ENCODE measurements at regions not wholly inside any gene's neighbourhood (a gene's known extent, or its start where the extent isn't known, plus 50 kb on each side); places are given as distances from the start of the nearest gene placed in this dataset.
"Not testable (repeated sequence)": the region's sequence is repeated elsewhere in the genome, so short reads cannot be mapped to it uniquely, and the experiment has no call there.

DNA sequence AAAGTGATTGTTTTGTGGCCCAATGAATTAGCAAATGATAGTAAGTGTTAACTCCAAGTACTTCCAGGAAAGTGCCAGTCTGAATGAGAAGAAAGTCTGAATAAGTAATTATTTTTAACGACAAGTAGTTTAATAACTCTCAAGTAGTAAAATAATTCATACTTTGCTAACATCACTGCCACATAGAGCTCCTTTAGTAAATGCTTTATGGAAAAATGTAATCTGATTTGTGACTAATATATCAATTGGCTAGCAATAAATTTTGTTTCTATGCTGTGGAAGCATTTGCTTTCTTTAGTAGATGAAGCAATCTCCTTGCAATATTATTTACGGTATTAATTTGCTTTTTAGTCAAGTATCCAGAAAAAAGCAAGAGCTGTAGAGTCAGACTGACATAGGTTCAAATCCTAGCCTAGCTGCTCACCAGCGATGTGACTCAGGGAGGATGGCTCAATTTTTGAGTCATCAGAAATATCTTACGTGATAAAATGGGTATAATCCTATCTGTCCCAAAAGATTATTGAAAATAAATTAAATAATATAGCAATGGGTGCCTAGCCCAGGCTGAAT is 329.3 kb downstream of the FGFR2 start:
- no peak for DNase-seq (ENCODE audit: low spot score)

DNA sequence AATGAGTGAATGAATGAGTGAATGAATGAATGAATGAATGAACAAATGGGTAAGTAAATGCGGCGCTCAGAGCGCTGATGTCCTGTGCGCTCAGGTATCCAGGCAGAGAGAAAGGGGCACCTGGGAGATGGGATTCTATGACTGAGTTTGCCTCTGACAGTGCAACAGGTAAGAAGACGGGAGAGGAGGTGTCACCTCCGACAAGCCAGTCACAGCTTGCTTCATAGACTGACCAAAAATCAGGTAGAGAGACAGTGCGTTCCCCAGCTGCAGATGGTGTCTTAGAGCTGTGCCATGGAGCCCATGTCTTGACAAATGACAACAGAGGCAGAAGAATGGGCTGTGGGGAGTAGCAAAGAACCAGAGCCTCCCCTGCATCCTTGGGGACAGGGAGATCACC is 327.3 kb downstream of the FGFR2 start:
- no peak for DNase-seq (ENCODE audit: low spot score)

DNA sequence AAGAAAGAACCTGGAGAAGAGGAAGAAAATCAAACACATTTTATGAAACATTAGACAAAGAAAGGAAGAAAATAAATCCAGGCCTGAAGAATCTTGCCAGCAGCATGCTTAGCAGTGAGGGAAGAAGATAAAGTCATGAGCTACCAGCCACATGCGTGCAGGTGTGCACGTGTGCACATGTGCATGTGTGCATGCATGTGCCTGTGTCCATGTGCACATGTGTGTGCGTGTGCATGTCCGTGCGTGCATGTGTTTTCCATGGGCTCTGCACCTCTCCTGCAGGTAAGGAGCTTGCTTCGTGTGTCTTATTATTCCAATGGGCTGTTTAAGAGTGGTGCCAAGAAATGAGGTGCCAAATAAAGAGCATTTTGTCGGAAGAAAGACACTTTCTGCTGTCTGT is 322.2 kb downstream of the FGFR2 start:
- no peak for DNase-seq (ENCODE audit: low spot score)

DNA sequence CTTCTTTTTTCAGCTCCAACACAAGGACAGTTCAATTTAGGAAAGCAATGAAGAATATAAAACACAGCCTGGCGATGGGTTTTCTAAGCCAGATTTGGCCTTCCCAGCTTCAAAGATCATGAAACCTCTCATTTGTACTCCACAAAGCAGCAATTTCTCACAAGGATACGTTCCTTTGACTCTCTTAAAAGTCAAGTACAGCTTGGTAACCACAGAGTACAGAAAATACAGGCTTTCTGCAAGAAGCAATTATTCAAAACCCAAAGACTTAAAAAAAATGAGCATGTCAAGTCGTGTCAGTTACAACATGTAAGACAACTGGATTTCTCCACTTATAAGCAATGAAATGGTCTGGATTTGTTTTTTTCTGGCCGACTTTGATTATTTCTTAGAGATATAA is 321.4 kb downstream of the FGFR2 start:
- DNase-seq (ENCODE audit: low spot score) = no peak

DNA sequence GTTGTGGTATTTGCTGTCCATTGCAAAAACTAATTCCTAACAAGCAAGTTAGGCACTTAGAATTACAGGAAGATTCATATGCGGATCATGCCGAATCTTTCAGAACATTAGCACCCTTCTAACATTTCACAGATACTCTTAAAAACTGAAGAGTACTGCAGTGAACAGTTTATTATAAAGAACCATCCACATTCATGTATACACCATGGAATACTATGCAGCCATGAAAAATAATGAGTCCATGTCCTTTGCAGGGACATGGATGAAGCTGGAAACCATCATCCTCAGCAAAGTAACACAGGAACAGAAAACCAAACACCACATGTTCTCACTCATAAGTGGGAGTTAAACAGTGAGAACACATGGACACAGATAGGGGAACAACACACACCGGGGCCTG is 319.9 kb downstream of the FGFR2 start:
- DNase-seq (ENCODE audit: low spot score) = not testable (repeated sequence)

DNA sequence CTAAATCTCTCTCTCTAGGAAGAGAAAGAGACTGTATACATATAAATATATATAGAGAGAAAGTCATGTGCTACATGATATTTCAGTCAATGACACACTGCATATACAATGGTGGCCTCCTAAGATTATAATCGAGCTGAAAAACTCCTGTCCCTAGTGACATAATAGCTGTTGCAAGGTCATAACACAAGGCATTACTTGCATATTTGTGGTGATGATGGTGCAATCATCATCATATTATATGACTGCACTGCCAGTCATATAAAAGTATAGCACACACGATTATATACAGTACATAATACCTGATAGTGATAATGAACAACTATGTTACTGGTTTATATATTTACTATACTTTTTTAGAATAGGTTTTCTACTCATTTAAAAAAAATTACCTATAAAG is 316.7 kb downstream of the FGFR2 start:
- no peak for DNase-seq (ENCODE audit: low spot score)

DNA sequence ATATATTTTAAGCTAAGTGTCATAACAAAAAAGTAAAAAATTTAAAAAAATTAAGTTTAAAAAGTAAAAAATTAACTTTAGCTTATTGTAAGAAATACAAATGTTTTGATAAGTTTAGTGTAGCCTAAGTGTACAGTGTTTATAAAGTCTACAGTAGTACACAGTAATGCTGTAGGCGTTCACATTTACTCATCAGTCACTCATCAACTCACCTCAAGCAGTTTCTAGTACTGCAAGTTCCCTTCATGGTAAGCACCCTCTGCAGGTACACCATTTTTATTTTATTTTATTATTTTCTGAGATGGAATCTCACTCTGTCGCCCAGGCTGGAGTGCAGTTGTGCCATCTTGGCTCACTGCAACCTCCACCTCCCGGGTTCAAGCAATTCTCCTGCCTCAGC is 316.0 kb downstream of the FGFR2 start:
- no peak for DNase-seq (ENCODE audit: low spot score)

DNA sequence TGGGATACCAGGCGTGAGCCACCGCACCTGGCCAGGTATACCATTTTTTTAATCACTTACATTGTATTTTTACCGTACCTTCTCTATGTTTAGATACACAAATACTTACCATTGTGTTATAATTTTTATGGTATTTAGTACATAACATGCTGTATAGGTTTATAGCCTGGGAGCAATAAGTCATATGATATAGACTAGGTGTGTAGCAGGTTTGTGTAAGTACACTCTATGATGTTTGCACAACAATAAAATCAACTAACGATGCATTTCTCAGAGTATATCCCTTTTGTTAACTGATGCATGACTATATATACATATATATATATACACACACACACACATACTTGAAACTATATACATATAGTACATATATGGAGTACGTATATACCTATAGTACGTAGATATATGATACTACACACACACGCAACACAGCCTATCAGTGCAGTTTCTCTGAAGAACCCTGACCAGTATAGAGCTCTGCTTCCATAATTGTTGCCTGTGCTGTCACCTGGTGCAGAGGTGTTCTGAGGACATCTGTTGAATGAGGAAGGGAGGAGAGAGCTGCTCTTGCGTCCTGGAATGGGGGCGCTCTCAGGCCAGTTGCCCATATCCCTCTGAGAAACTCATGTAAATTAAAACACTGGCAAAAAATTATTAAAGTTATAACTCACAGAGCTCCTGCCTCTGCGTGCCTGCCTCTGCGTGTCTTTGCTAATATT is 315.3 kb downstream of the FGFR2 start:
- no peak for DNase-seq (ENCODE audit: low spot score)

DNA sequence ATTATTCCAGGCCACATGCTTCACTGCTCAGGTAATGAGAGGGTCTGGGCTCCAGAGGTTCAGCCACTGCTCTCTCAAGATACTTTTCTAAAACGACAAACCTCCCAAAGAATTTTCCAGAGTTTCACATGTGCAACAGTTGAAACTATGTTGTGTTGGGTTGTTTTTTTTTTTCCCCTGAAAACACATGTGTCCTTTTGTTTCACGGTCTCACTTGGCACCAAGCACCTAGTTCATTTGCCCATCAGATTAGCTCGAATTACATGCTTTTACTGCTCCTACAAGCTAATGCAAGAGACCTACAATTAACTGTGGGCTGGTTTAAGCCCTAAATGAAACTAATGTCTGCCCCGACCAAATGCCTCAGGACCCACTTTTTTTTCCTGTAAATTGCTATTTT is 313.3 kb downstream of the FGFR2 start:
- DNase-seq (ENCODE audit: low spot score) = peak; percentile 57

DNA sequence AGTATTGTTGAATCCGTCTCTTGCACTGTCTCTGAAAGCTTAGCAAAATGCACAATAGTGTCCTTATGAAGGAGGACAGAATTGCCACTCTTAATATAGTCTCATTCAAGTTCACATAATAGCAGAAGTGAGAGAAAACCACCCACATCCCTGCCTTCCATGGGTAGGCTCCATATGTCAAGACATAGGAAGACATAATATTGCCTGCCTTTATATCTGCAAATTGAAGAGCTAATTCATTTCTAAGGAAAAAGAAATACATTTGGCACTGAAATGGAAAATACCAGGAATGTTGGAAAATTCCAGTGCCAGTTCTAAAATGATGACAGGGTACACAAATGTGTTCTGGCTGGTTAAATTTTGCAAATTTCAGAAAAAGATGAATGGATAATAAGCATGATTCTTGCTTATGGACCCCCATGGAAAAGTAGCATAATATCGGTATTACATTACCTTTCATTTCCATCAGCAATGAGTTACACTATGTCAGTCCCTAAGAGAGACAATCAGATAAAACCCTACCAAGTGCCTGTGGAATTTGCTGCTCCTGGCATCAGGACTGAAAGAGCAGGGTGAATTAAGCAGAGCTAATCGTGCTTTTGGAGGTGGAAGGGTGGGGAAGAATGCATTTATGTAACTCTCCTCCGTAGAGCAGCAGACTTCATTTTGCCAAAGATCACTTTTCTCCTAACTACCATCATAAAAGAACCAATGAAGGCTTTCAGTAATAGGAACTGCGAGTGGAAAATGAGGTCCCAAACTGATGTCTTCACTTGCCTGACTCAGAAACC is 312.6 kb downstream of the FGFR2 start:
- no peak for DNase-seq (ENCODE audit: low spot score)

DNA sequence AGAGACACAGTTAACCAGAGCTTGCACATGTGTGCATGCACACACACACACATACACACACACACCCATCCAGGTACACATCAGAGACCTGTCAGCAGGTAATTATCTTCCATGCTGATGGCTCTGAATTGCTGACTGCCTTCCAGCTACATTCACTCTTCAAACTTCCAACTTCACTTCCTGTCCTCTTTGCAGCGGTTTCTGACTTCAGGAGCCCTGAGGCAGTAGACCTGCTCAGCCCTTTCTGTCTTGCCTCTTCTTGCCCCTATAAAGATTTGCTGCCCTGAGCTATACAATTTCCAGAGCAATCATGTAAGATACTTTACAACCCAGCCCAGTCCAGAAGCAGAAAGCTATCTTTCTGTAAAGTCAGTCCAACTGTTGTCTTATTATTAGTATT is 310.2 kb downstream of the FGFR2 start:
- no peak for DNase-seq (ENCODE audit: low spot score)

DNA sequence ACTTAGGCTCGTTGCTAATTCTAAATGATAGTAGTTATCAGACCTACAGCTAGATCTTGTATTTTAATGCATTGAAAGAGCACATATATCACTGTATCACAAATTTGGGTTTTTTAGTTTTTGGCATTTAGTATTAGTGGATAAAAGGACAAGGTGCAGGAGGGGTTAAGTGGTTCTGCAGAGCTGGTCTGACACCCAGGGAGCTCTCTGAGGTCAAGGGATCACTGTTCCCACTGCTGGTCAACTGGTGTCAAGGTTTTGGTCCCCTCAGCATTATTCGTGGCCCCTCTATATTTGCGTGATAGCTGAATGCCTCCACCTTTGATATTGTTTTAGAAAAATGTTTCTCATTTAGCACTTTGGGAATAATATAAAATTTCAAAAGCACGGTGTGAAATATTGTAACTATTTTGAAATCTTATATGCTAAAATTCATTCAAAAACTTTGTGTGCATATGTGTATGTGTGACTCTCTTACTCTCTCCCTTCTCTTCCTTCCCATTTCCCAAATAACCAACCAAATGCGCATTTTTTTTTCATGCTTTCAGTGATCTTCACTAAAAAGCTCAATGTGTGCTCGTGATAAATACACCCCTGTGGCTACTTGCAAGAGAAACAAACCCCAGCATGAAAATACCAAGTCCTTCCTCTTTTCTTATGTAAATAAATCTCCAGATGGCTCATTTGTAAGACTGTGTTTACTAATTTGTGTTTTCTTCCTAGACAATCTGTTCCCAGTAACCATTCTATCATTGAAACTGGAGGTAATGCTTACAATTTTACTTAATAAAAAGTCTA is 309.2 kb downstream of the FGFR2 start:
- no peak for DNase-seq (ENCODE audit: low spot score)

DNA sequence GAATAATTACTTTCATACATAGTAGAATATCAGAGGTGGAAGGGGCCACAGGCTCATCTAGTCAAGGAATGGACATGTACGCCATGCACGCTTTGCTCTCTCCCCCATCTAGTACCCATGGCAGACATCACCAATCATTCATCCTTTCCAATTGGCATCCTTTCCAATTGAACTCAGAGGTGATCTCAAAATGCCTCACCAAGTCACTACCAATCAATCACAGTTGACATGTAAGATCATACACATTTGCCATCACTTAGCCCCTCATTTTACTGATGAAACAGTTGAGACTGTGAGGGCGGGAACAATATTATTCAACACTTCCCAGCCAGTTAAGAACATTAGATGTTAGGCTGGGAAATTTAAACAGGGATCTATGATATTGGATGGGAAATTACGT is 308.4 kb downstream of the FGFR2 start:
- DNase-seq (ENCODE audit: low spot score) = no peak

DNA sequence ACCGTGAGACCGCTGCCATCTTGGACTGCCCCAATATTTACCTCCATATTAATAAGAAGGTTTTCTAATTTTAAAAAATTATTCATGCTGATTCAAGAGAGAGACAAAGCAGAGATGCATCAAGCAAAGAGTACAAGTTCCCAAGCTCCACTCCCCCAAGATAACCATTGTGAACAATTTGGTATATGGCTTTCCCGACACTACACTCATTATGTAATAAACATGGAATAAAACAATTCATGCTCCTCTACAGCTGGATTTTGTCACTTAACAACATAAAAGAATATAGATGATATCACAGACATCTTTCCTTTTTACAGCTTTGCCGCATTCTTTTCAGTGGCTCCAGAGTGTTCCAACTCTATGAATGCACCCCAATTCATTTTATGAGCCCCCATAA is 307.6 kb downstream of the FGFR2 start:
- DNase-seq (ENCODE audit: low spot score) = no peak

DNA sequence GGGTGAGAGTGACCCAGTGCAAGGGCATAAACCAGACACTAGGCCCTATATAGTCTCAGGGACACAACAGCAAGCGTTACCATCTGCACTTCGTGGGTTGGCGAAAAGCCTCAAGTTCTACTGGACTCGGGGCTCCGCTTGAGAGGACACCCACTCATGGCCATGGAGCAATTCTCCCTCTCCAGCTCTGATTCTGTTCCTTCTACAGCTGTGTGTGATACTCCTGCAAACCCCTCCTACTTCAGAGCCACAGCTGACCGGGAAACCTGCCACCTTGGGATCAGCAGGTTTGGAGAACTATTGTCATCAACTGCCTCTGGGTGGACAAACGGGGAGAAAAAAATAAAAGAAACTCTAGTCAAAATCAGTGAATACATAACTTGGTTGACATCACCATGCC is 306.9 kb downstream of the FGFR2 start:
- DNase-seq (ENCODE audit: low spot score) = no peak

DNA sequence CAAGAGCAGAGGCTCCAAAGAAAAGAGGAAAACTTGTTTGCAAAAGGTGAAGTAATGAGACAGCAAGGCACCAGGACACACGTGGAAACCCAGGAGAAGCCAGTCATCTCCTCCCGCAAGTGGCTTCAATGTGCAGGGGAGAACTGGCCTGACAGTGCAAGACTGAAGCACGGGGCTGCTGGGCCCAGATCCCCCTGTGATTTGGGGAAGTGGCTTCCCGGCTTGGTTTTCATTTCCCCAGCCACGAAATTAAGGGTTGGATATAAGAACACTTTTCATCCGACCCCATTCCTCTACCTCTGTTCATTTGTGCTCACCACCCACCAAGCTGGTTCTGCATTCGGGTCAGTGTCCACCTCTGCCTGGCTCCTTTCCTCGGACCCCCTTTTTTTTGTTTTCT is 306.4 kb downstream of the FGFR2 start:
- DNase-seq (ENCODE audit: low spot score) = no peak

DNA sequence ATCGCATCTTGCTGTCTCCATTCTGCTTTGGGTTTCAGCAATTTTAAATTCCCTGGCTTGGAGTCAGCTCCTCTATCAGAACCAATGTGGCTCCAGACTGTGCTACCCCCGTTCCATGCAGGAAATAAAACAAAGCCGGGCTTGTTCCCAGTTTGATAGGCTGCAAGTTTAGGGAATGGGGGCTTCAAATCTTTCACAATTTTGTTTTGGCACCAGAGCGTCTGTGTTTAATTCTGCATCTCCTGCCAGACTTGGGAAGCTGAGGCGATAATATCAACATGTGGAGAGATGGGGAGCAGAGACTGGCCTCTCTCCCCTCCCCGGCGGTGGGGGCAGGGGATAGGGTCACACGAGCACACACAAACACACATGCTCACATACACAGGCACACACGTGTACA is 305.9 kb downstream of the FGFR2 start:
- DNase-seq (ENCODE audit: low spot score) = no peak

DNA sequence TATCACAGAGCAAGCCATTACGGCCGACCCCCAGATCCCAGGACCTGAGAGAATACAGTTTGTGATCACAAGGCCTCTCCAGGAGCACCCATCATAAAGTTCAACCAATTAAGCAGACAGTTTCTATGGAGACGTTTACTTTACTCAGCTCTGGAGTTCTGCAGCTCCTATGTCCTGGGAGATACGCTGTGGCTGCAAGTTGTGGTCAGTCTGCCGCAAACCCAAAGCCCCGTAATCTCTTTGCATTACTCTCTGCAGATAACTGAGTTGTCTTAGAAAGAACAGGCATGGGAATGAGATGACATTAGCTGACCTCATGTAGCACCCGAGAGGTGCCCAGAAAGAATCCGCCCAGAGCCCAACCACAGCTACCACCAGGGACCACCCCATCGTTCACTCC is 305.1 kb downstream of the FGFR2 start:
- DNase-seq (ENCODE audit: low spot score) = no peak

DNA sequence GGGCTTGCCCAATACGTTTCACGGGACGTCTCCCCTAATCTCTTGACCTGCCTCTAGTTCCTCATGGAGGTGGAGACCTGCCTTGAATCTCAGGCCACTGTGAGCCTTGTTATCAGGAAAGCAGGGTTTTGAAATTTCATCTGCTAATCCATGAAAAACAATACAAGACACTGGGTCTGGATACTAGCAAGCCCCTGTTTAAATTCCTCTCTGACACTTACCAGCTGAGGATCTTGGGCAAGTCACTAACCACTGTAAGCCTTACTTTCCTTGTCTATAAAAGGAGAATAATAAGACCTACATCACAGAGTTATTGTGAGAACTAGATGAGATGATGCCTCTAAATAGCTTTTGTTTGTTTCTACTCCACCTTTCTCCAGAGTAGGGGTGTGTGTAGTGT is 303.6 kb downstream of the FGFR2 start:
- no peak for DNase-seq (ENCODE audit: low spot score)

DNA sequence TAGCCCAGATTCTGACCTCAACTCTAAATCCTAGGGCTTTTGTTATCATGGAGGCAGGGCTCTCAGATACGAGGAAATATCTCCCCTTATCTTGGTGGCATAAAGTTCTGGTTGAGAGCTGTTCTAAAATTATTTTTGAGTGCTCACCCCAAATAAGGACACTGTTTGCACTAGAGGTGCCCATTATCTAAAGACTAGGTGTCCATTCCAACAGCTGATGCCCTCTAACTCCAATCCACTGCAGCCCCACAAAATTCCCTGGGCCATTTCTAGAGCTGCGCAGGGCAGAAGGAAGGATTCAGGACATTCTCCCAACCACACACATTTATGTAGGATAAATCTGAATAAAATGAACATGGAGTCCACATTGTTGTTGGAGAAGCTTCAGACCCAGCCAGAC is 301.9 kb downstream of the FGFR2 start:
- DNase-seq (ENCODE audit: low spot score) = no peak

DNA sequence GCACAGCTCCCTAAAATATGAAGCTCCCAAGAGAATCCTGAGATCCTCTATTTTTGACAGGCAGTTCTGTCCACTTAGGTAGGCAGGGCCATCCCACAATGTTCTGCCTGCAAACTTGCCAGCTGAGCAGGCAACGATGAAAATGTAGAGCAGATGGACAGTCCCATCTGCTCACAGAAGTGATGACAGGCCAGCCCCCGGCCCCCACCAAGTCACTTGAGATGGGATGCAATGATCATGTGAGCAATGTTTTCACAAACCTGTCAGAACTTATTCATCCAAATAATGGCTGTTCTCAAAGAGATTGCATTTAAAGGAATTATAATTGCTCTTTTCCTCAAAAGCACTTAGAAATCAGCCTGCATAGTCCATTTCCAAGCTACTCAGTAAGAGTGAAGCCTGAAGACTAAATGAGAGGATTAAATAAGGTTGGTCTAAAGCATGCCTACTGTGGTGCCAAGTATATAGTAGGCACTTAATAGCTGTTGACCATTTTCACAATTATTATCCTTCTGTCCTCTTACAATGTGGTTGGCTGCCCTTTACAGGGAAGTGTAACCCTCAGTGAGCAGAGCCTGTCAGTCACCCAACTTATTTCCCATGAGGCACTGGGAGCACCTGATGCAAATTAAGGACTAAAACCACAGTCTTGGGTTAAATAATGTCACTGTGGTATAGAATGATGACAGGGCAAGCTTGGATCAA is 301.2 kb downstream of the FGFR2 start:
- DNase-seq (ENCODE audit: low spot score) = no peak

DNA sequence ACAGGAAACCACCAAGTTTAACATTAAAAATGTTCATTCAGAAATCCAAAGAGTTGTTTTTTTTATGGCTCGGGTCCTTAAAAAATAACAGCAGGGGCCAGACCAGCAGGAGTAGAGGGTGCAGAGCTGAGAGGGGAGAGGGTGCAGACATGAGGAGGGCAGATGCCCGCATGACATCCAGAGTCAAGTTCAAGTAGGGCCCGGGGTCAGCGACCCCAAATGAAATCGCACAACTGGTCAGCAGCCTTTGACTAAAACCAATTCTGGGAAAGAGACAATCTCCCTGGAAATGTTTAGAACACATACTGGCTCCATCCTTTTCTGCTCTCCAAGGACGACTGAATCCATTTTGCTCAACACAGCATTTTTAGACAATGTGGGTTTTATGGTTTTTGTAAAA is 297.5 kb downstream of the FGFR2 start:
- no peak for DNase-seq (ENCODE audit: low spot score)
